ENCODE measurements at regions not wholly inside any gene's neighbourhood (a gene's known extent, or its start where the extent isn't known, plus 50 kb on each side); places are given as distances from the start of the nearest gene placed in this dataset.

GRCh38 chr3:106124818-106125217 is 256.0 kb upstream of the CBLB start:
- TF ChIP-seq CTCF (IDR thresholded peaks at IDR 0.05; ENCODE audit: low read length) (no peak), EZH2 (IDR thresholded peaks at IDR 0.05; ENCODE audit: borderline replicate concordance, low read length) (no peak)

Measured in OCI-LY1 (cell line).